ENCODE measurements at regions not wholly inside any gene's neighbourhood (a gene's known extent, or its start where the extent isn't known, plus 50 kb on each side); places are given as distances from the start of the nearest gene placed in this dataset.
"Not testable (repeated sequence)": the region's sequence is repeated elsewhere in the genome, so short reads cannot be mapped to it uniquely, and the experiment has no call there.

GRCh38 chr6:79133173-79133572 is 55.1 kb upstream of the PHIP start:
- TF ChIP-seq EZH2 (IDR thresholded peaks at IDR 0.05; ENCODE audit: insufficient read depth, poor library complexity, severe bottlenecking) (no peak), EZH2phosphoT487 (IDR thresholded peaks at IDR 0.05; ENCODE audit: insufficient read depth, low read depth) (no peak)
- Histone ChIP-seq H3K27ac (no peak overlapping the region), H3K4me1 (ENCODE audit: insufficient read depth) (no peaks in the 10 kb centered on the region), H3K9me2 (ENCODE audit: insufficient read depth) (no peaks in the 10 kb centered on the region), H3K79me2 (ENCODE audit: insufficient read depth) (no peaks in the 10 kb centered on the region), H3K9me3 (ENCODE audit: low read depth) (no peaks in the 10 kb centered on the region), H3F3A (ENCODE audit: insufficient read depth) (0 out of 2 replicates have a peak, but pooled peaks cover 7% of the 10 kb centered on the region), H4K20me1 (ENCODE audit: insufficient read depth) (no peaks in the 10 kb centered on the region), H3K9ac (no peak overlapping the region), H3K4me2 (ENCODE audit: unreplicated experiment) (no peak overlapping the region), H3K36me3 (ENCODE audit: low read depth) (no peaks in the 10 kb centered on the region), H3K27me3 (replicated peaks; ENCODE audit: insufficient read depth) (no peaks in the 10 kb centered on the region), H2AFZ (no peak overlapping the region), H3K4me3 (no peak overlapping the region)
- in situ Hi-C loops (cut with MboI), result no loop called here
- DNase-seq, result no peak
- 35% methylated on average over 3 of the region's 3 CpGs for WGBS, 2 experiments (ENCODE audit: low coverage in 1 of 2, low lambda C conversion rate in 2 of 2, missing lambda C conversion rate in 2 of 2)

- H3K4me1 ChIP-seq (ENCODE audit: insufficient read depth); H2AFZ ChIP-seq; H3K9ac ChIP-seq; H3K36me3 ChIP-seq (ENCODE audit: low read depth); H3K9me2 ChIP-seq (ENCODE audit: insufficient read depth); in situ Hi-C loops (cut with MboI); H3K79me2 ChIP-seq (ENCODE audit: insufficient read depth); DNase-seq; H3K27me3 ChIP-seq (replicated peaks; ENCODE audit: insufficient read depth); H3K9me3 ChIP-seq (ENCODE audit: low read depth); H3F3A ChIP-seq (ENCODE audit: insufficient read depth); H3K4me2 ChIP-seq (ENCODE audit: unreplicated experiment); H3K4me3 ChIP-seq; H4K20me1 ChIP-seq (ENCODE audit: insufficient read depth); H3K27ac ChIP-seq: not testable (repeated sequence)
- WGBS, 2 experiments (ENCODE audit: low coverage in 1 of 2, low lambda C conversion rate in 2 of 2, missing lambda C conversion rate in 2 of 2), result 67 to 73% methylated on average over 1 of the region's 1 CpG
Observed at GRCh38 chr6:79131220-79131619, 53.2 kb upstream of the PHIP start.
